ENCODE measurements at regions not wholly inside any gene's neighbourhood (a gene's known extent, or its start where the extent isn't known, plus 50 kb on each side); places are given as distances from the start of the nearest gene placed in this dataset.

GRCh38 chr4:66376396-66376795 is 706.1 kb upstream of the EPHA5 start:
- Histone ChIP-seq H3K9me3 (ENCODE audit: low read length) (no peaks in the 10 kb centered on the region), H3K4me3 (ENCODE audit: low read depth, low read length, poor library complexity, severe bottlenecking) (no peak overlapping the region), H2AFZ (ENCODE audit: low read length) (no peak overlapping the region), H3K4me1 (ENCODE audit: insufficient read depth, low read length, poor library complexity, severe bottlenecking) (no peaks in the 10 kb centered on the region), H3K79me2 (ENCODE audit: insufficient read depth, low read depth, low read length) (no peaks in the 10 kb centered on the region), H4K20me1 (ENCODE audit: insufficient read depth, low read length) (no peaks in the 10 kb centered on the region), H3K4me2 (ENCODE audit: low read length) (no peak overlapping the region), H3K36me3 (ENCODE audit: insufficient read depth, low read length) (no peaks in the 10 kb centered on the region), H3K27ac (ENCODE audit: low read depth, low read length, poor library complexity, severe bottlenecking) (no peak overlapping the region), H3K9me2 (ENCODE audit: insufficient read depth, low read length) (no peaks in the 10 kb centered on the region)
- POLR2A ChIA-PET: no interaction called here
- no peak for DNase-seq (ENCODE audit: low spot score)
- CTCF ChIA-PET (ENCODE audit: unreplicated experiment): no interaction called here
- BruUV-seq (replicated peaks): no TSS peak
- TF ChIP-seq EZH2phosphoT487 (IDR thresholded peaks at IDR 0.05; ENCODE audit: borderline replicate concordance, low read depth, low read length): no peak
- TF ChIP-seq, protein P1, sequence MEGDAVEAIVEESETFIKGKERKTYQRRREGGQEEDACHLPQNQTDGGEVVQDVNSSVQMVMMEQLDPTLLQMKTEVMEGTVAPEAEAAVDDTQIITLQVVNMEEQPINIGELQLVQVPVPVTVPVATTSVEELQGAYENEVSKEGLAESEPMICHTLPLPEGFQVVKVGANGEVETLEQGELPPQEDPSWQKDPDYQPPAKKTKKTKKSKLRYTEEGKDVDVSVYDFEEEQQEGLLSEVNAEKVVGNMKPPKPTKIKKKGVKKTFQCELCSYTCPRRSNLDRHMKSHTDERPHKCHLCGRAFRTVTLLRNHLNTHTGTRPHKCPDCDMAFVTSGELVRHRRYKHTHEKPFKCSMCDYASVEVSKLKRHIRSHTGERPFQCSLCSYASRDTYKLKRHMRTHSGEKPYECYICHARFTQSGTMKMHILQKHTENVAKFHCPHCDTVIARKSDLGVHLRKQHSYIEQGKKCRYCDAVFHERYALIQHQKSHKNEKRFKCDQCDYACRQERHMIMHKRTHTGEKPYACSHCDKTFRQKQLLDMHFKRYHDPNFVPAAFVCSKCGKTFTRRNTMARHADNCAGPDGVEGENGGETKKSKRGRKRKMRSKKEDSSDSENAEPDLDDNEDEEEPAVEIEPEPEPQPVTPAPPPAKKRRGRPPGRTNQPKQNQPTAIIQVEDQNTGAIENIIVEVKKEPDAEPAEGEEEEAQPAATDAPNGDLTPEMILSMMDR (conservative IDR thresholded peaks at IDR 0.05; ENCODE audit: low read length): no peak
- intact Hi-C loops (cut with micrococcal nuclease; ENCODE audit: unreplicated experiment): no loop called here

DNA sequence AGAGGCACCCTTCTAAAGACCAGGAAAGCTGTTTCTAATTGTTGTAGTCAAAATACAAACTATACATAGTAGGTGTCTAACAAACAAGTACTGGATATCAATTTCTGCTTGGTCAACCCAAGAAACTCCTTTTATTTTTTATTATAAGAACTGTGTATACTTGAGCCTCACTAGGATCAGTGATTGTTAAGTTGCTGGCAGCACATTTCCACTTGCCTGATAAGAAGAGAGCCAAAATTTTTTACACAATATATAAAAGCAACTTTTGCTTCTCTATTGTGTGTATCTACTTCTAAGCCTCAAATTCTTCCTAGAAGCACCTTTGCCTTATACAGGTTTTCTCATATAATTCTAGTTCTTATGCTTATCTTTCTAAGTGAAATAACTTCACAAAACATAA is 703.0 kb upstream of the EPHA5 start:
- POLR2A ChIA-PET: no interaction called here

GRCh38 chr4:66372706-66373105 is 702.4 kb upstream of the EPHA5 start:
- no peak overlapping the region for H3K27ac ChIP-seq (ENCODE audit: low read depth, low read length, poor library complexity, severe bottlenecking)
- no peaks in the 10 kb centered on the region for H3K79me2 ChIP-seq (ENCODE audit: insufficient read depth, low read depth, low read length)
- H3K4me3 ChIP-seq (ENCODE audit: low read depth, low read length, poor library complexity, severe bottlenecking): no peak overlapping the region
- no peak overlapping the region for H2AFZ ChIP-seq (ENCODE audit: low read length)
- CTCF ChIA-PET (ENCODE audit: unreplicated experiment): no interaction called here
- no peaks in the 10 kb centered on the region for H3K36me3 ChIP-seq (ENCODE audit: insufficient read depth, low read length)
- BruUV-seq (replicated peaks): no TSS peak
- no peaks in the 10 kb centered on the region for H4K20me1 ChIP-seq (ENCODE audit: insufficient read depth, low read length)
- H3K9me2 ChIP-seq (ENCODE audit: insufficient read depth, low read length): no peaks in the 10 kb centered on the region
- intact Hi-C loops (cut with micrococcal nuclease; ENCODE audit: unreplicated experiment): no loop called here
- H3K4me2 ChIP-seq (ENCODE audit: low read length): no peak overlapping the region
- no peaks in the 10 kb centered on the region for H3K9me3 ChIP-seq (ENCODE audit: low read length)
- no peaks in the 10 kb centered on the region for H3K4me1 ChIP-seq (ENCODE audit: insufficient read depth, low read length, poor library complexity, severe bottlenecking)
- no peak for DNase-seq (ENCODE audit: low spot score)
- TF ChIP-seq, protein P1 (conservative IDR thresholded peaks at IDR 0.05; ENCODE audit: low read length): no peak
- no peak for TF ChIP-seq EZH2phosphoT487 (IDR thresholded peaks at IDR 0.05; ENCODE audit: borderline replicate concordance, low read depth, low read length)
- POLR2A ChIA-PET: no interaction called here

More for the DNA sequence above, 703.0 kb upstream of the EPHA5 start:
- H3K9me3 ChIP-seq (ENCODE audit: low read length): no peaks in the 10 kb centered on the region
- H3K79me2 ChIP-seq (ENCODE audit: insufficient read depth, low read depth, low read length): no peaks in the 10 kb centered on the region
- no peak overlapping the region for H3K4me3 ChIP-seq (ENCODE audit: low read depth, low read length, poor library complexity, severe bottlenecking)
- H4K20me1 ChIP-seq (ENCODE audit: insufficient read depth, low read length): no peaks in the 10 kb centered on the region
- no peaks in the 10 kb centered on the region for H3K36me3 ChIP-seq (ENCODE audit: insufficient read depth, low read length)
- CTCF ChIA-PET (ENCODE audit: unreplicated experiment): no interaction called here
- DNase-seq (ENCODE audit: low spot score): no peak
- no peak overlapping the region for H3K4me2 ChIP-seq (ENCODE audit: low read length)
- no peak for TF ChIP-seq EZH2phosphoT487 (IDR thresholded peaks at IDR 0.05; ENCODE audit: borderline replicate concordance, low read depth, low read length)
- TF ChIP-seq, protein P1 (conservative IDR thresholded peaks at IDR 0.05; ENCODE audit: low read length): no peak
- no peaks in the 10 kb centered on the region for H3K4me1 ChIP-seq (ENCODE audit: insufficient read depth, low read length, poor library complexity, severe bottlenecking)
- no peak overlapping the region for H3K27ac ChIP-seq (ENCODE audit: low read depth, low read length, poor library complexity, severe bottlenecking)
- H2AFZ ChIP-seq (ENCODE audit: low read length): no peak overlapping the region
- no peaks in the 10 kb centered on the region for H3K9me2 ChIP-seq (ENCODE audit: insufficient read depth, low read length)
- BruUV-seq (replicated peaks): no TSS peak
- intact Hi-C loops (cut with micrococcal nuclease; ENCODE audit: unreplicated experiment): no loop called here

Measured in OCI-LY7 (cell line).